GM18520 (cell line): ENCODE measurements at regions not wholly inside any gene's neighbourhood (a gene's known extent, or its start where the extent isn't known, plus 50 kb on each side); places are given as distances from the start of the nearest gene placed in this dataset.

Source experiments
- ATAC-seq: cut with Tn5 transposase; IDR thresholded peaks from one replicate; pipeline ENCODE4 v1.9.1; 2021; ENCODE audit not compliant: unreplicated experiment

DNA sequence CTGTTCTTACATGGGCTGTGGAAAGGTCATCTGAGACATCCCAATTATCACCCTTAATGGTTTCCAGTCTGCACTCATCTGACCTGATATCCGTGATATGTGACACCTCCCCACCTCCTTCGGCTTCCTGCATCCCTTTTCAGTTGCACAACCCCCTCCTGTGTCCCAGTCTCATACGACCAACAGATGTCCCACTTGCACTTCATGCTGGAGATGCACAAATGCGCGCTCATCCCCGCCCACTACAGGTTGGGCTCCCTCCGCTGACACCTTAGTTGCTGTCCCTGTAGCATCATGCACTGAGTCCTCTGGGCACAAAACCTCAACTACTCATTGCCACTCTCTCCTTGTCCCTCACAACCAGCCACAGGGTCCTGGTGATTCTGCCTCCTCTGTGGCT lies 94.4 kb downstream of the MIS18A start:
- no peak for ATAC-seq

- no peak for ATAC-seq
Observed at GRCh38 chr21:32184065-32184464, 94.8 kb downstream of the MIS18A start.

DNA sequence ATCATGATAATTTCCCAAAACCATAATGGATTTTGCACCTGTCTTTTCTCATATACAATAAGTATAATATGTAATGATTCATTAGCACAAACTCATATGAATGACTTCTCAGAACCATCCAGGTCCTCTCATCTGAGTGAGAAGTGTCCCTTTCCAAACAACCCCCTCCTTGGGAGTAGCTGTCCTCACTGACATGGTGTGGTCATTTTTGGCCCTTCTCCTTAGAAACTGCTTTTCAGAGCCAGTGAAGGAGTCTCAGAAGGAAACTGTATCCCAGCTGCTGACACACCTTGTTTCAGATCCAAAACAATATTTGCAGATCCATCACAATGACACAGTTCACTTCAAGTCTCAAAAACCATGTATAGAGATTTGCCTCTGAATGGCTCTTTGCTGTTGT lies 95.5 kb downstream of the MIS18A start:
- ATAC-seq, result no peak

DNA sequence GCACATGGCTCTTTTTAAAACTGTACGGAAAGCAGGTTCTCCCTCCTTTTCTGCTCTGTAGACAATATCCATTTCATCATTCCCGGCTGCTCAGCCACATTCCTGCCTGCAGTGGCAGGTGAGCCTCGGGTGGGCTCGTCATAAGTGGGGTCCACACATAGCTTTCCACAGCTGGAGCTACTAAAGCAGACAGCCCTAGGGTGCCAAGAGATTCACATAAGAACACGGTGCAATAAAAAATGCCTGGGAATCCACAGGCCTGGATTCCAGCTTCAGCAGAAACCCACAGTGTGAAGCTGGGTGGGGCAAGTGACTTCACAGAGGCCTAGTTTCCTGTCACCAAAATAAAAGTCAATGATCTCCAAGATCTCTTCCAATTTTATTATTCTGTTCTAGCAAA lies 96.4 kb downstream of the MIS18A start:
- ATAC-seq, result no peak

- no peak for ATAC-seq
Observed at GRCh38 chr21:32181457-32181856, 97.4 kb downstream of the MIS18A start.

- ATAC-seq, result no peak
Observed at GRCh38 chr21:32174819-32175218, 104.0 kb downstream of the MIS18A start.

- ATAC-seq, result no peak
Observed at GRCh38 chr21:32173121-32173724, 105.6 kb downstream of the MIS18A start.

- ATAC-seq, result no peak
Observed at GRCh38 chr21:32172106-32172505, 106.7 kb downstream of the MIS18A start.

- no peak for ATAC-seq
Observed at GRCh38 chr21:32167513-32167912, 111.3 kb downstream of the MIS18A start.

DNA sequence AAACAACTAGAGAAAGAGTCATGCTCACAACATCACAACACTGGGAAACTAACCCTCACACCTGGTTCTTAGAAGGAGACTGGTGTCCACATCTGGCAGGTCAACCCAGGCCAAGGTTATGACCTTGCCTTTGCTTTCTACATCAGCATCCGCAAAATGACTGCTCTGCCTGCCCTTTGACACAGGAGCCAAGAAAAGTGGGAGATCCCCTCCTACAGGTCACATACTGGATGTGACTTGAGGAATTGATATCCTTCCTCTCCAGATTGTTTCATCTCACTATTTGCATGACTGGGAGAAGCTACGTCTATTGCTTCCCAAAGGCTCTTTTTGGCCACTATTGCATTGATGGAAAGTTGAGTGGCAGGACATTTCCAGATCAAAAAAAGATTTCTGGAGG lies 115.5 kb downstream of the MIS18A start:
- ATAC-seq, result no peak

DNA sequence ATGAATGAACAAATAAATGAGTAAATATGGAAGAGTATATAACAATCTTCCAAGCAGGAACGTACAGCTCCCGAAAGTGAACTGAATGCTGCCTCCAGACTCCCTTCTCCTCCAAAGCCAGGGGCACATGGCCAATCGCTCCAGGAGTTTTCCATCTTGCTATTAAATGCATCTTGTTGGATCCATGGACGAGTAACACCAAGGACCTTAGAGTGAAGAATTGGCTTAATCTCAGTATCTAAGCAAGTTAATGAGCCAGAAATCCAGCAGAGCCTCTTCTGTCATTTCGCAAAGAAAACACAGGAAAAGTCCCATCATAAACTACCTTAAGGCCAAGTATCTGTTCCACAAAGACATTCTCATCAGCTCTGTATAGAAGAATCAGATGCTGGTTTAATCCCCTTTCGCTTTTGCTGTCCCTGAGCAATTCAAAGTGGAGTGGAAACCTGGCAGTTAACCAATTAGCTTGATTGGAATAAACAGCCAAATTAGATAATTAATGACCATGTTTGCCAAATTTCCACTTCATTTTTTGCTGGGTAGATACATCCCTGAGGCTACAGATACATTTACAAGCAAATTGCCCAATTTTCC lies 116.0 kb downstream of the MIS18A start:
- ATAC-seq, result no peak

DNA sequence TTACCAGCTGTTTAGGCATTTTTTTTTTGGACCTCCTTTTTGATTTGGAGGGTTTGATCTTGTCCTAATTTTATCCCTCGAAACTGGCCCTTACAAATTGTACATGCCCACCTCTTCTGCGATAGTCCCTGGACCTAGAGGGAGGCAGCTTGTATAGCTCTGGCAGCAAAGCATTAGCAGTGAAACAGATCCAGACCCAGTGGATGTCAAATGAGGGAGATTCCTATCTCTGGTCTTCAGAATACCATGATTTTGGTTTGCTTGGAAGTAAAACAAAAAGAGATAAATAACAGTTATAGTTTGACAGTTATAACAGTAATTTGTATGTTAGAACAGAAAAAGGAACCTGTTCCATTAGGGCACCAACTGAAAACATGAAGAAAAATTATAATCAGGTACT lies 123.6 kb downstream of the MIS18A start:
- ATAC-seq, result no peak

DNA sequence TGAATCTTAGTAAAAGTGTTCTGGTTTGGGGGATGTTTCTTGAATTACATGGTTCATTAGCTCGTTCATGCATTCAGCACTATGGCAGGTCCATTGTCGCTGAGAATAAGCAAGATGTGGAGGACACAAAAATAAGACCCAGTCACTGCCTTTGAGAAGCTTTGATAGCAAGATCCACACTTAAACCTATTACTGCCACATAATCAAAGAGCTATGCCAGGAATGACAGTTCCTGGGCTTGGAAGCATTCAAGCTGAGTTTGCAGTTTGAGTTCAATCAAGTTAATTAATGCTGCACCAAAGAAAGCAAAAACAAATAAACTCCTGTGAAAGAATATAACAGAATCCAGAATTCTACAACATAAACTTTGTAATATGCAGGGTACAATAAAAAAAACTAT lies 131.8 kb downstream of the MIS18A start:
- ATAC-seq, result no peak

DNA sequence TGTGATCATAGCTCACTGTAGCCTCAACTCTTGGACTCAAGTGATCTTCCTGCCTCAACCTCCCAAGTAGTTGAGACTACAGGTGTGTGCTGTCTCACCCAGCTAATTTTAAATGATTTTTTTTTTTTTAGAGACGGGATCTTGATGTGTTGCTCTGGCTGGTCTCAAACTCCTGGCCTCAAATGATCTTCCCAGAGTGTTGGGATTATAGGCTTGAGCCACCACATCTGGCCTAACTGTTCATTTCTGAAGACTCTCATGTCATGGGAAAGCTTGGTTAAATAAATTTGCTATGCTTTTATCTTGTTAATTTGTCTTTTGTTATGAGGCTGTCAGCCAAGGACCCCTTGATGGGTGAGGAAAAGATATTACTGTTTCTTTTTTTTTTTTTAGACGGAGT lies 134.0 kb downstream of the MIS18A start:
- no peak for ATAC-seq

GRCh38 chr21:32143241-32143939 lies 135.5 kb downstream of the MIS18A start:
- ATAC-seq, result no peak

DNA sequence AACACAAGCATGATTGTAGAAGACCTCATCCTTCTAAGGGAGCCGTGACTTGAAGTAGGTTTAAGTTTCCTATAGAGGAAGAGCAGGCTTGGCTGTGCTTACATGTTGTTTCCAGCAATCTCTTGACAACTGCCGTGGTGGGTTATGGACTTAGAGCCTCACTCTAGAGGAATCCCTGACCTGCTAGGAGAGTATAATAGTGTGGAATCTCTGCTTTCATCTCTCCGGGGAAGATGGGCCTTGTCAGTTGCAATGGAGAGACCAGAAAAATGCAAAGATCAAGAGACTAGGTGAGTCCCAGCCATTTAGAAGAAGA lies 137.6 kb downstream of the MIS18A start:
- no peak for ATAC-seq

- no peak for ATAC-seq
Observed at GRCh38 chr21:32140604-32141317, 138.1 kb downstream of the MIS18A start.

GRCh38 chr21:32140151-32140550 lies 138.7 kb downstream of the MIS18A start:
- ATAC-seq, result no peak

DNA sequence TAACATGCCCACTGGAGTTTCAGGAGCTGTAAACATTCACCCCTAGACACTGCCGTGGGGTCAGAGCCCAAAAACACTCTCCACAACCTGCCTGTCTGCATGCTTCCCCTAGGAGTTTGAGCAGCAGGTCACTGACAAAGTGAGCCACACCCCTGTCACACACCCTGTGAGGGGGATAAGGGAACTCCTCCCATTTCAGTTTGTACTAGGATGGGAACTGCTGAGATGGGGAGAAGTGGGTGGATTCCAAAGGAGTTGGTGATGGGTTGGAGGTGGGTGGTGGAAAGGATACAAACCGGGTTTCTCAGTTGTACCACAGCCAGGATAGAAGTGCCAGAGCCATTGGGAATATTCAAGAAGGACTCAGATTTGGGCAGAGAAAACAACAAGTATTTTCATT lies 140.2 kb downstream of the MIS18A start:
- ATAC-seq, result no peak

GRCh38 chr21:32137931-32138330 lies 140.9 kb downstream of the MIS18A start:
- no peak for ATAC-seq

GRCh38 chr21:32137266-32137665 lies 141.6 kb downstream of the MIS18A start:
- no peak for ATAC-seq

- no peak for ATAC-seq
Observed at GRCh38 chr21:32136546-32136945, 142.3 kb downstream of the MIS18A start.
